ENCODE measurements at regions not wholly inside any gene's neighbourhood (a gene's known extent, or its start where the extent isn't known, plus 50 kb on each side); places are given as distances from the start of the nearest gene placed in this dataset.

DNA sequence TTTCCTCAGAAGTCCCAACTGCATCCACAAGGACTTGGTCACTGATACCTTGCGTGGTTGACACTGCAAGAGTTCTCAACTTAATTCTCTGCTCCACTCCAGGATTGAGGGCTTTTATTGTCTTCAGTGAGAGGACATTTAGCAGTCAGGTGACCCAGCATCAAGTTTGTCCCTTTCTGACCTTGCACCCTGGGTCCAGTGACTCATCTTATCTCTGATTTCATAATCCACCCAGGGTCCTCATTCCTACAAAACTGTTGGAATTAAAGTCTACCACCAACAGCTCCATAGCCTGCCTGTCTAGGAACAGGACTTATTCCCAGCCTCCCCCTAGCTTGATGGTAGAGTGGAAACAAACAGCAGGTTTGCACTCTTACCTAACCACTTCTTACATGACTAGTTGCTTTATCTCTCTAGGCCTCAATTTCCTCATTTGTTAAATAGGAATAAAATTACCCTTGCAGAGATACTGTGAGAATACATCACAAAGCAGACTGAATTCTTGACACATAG, 151.3 kb upstream of the LPP start:
- no peak overlapping the region for H3K4me3 ChIP-seq (ENCODE audit: low read depth, low read length)
- no peak for DNase-seq (ENCODE audit: low read depth)
- TF ChIP-seq, protein P1, sequence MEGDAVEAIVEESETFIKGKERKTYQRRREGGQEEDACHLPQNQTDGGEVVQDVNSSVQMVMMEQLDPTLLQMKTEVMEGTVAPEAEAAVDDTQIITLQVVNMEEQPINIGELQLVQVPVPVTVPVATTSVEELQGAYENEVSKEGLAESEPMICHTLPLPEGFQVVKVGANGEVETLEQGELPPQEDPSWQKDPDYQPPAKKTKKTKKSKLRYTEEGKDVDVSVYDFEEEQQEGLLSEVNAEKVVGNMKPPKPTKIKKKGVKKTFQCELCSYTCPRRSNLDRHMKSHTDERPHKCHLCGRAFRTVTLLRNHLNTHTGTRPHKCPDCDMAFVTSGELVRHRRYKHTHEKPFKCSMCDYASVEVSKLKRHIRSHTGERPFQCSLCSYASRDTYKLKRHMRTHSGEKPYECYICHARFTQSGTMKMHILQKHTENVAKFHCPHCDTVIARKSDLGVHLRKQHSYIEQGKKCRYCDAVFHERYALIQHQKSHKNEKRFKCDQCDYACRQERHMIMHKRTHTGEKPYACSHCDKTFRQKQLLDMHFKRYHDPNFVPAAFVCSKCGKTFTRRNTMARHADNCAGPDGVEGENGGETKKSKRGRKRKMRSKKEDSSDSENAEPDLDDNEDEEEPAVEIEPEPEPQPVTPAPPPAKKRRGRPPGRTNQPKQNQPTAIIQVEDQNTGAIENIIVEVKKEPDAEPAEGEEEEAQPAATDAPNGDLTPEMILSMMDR (IDR thresholded peaks at IDR 0.05; ENCODE audit: insufficient read depth, low read depth, low read length, missing control alignments): no peak

GRCh38 chr3:188003188-188004171, 150.5 kb upstream of the LPP start:
- TF ChIP-seq, protein P1 (IDR thresholded peaks at IDR 0.05; ENCODE audit: insufficient read depth, low read depth, low read length, missing control alignments): no peak
- no peak overlapping the region for H3K4me3 ChIP-seq (ENCODE audit: low read depth, low read length)
- no peak for DNase-seq (ENCODE audit: low read depth)

- no peak overlapping the region for H3K4me3 ChIP-seq (ENCODE audit: low read depth, low read length)
- TF ChIP-seq, protein P1 (IDR thresholded peaks at IDR 0.05; ENCODE audit: insufficient read depth, low read depth, low read length, missing control alignments): no peak
- DNase-seq (ENCODE audit: low read depth): no peak
These were observed 147.1 kb upstream of the LPP start for GRCh38 chr3:188006726-188007393.

GRCh38 chr3:188007897-188008296, 146.1 kb upstream of the LPP start:
- no peak for DNase-seq (ENCODE audit: low read depth)
- TF ChIP-seq, protein P1 (IDR thresholded peaks at IDR 0.05; ENCODE audit: insufficient read depth, low read depth, low read length, missing control alignments): no peak
- H3K4me3 ChIP-seq (ENCODE audit: low read depth, low read length): no peak overlapping the region

- no peak overlapping the region for H3K4me3 ChIP-seq (ENCODE audit: low read depth, low read length)
- DNase-seq (ENCODE audit: low read depth): no peak
- TF ChIP-seq, protein P1 (IDR thresholded peaks at IDR 0.05; ENCODE audit: insufficient read depth, low read depth, low read length, missing control alignments): no peak
These were observed 145.3 kb upstream of the LPP start for GRCh38 chr3:188008582-188009213.

- TF ChIP-seq, protein P1 (IDR thresholded peaks at IDR 0.05; ENCODE audit: insufficient read depth, low read depth, low read length, missing control alignments): no peak
- H3K4me3 ChIP-seq (ENCODE audit: low read depth, low read length): no peak overlapping the region
- DNase-seq (ENCODE audit: low read depth): no peak
These were observed 143.5 kb upstream of the LPP start for GRCh38 chr3:188010478-188010877.
